Right forelimb (tissue), 1 donor: ENCODE measurements at regions not wholly inside any gene's neighbourhood (a gene's known extent, or its start where the extent isn't known, plus 50 kb on each side); places are given as distances from the start of the nearest gene placed in this dataset.
A peak's percentile ranks its signal among the peaks of the same experiment; 100 is the strongest.

Source experiments
- DNase-seq: peaks from one replicate; pipeline ENCODE4 v3.0.0-alpha.2; 2018

- DNase-seq: peak; percentile 59
These were observed 190.9 kb upstream of the KLF12 start for GRCh38 chr13:74325106-74325505.

- DNase-seq: no peak
These were observed 190.1 kb upstream of the KLF12 start for GRCh38 chr13:74324338-74324737.

- no peak for DNase-seq
These were observed 188.4 kb upstream of the KLF12 start for GRCh38 chr13:74322562-74322961.

GRCh38 chr13:74320282-74320681 is 186.1 kb upstream of the KLF12 start:
- no peak for DNase-seq

- no peak for DNase-seq
These were observed 182.3 kb upstream of the KLF12 start for GRCh38 chr13:74316547-74316946.

- DNase-seq: no peak
These were observed 172.3 kb upstream of the KLF12 start for GRCh38 chr13:74306496-74306895.

GRCh38 chr13:74305876-74306275 is 171.7 kb upstream of the KLF12 start:
- DNase-seq: no peak

GRCh38 chr13:74301258-74301935 is 167.2 kb upstream of the KLF12 start:
- DNase-seq: no peak

GRCh38 chr13:74300162-74300561 is 166.0 kb upstream of the KLF12 start:
- no peak for DNase-seq

GRCh38 chr13:74299721-74300120 is 165.5 kb upstream of the KLF12 start:
- no peak for DNase-seq

GRCh38 chr13:74298923-74299322 is 164.7 kb upstream of the KLF12 start:
- no peak for DNase-seq

GRCh38 chr13:74289861-74290773 is 155.9 kb upstream of the KLF12 start:
- peak; percentile 58 for DNase-seq

GRCh38 chr13:74289107-74289506 is 154.9 kb upstream of the KLF12 start:
- no peak for DNase-seq

- DNase-seq: peak; percentile 64
These were observed 154.2 kb upstream of the KLF12 start for GRCh38 chr13:74288361-74288911.

- DNase-seq: peak; percentile 86
These were observed 153.5 kb upstream of the KLF12 start for GRCh38 chr13:74287724-74288169.

GRCh38 chr13:74280795-74281490 is 146.7 kb upstream of the KLF12 start:
- no peak for DNase-seq

- DNase-seq: no peak
These were observed 146.0 kb upstream of the KLF12 start for GRCh38 chr13:74280093-74280794.

- no peak for DNase-seq
These were observed 144.7 kb upstream of the KLF12 start for GRCh38 chr13:74278901-74279300.

- DNase-seq: no peak
These were observed 140.7 kb upstream of the KLF12 start for GRCh38 chr13:74274916-74275315.

GRCh38 chr13:74273581-74273980 is 139.4 kb upstream of the KLF12 start:
- no peak for DNase-seq

GRCh38 chr13:74272826-74273225 is 138.6 kb upstream of the KLF12 start:
- DNase-seq: no peak

GRCh38 chr13:74270018-74270417 is 135.8 kb upstream of the KLF12 start:
- no peak for DNase-seq

- DNase-seq: no peak
These were observed 132.7 kb upstream of the KLF12 start for GRCh38 chr13:74266861-74267260.
